GM21786 (cell line): ENCODE measurements at regions not wholly inside any gene's neighbourhood (a gene's known extent, or its start where the extent isn't known, plus 50 kb on each side); places are given as distances from the start of the nearest gene placed in this dataset.
"Not testable (repeated sequence)": the region's sequence is repeated elsewhere in the genome, so short reads cannot be mapped to it uniquely, and the experiment has no call there.

Experiments used
- ATAC-seq: cut with Tn5 transposase; IDR thresholded peaks from one replicate; pipeline ENCODE4 v1.9.1; 2021; ENCODE audit not compliant: unreplicated experiment

DNA sequence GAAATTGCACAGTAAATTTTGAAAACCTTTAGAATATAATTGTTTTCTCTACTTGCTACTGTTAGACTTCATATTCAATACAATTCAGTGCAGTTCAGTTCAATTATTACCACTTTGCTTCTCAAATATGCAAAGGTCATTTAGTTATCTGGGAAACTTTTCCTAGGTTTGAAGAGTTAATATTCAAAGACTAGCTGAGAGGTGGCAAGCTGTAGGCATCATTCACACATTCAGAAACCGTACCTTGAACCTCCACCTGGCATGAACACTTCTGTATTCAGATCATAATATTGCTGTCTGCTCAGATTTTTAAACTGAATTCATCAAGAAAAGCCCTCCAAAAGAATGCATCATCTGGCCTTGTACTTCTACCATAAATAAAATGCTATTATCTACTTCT, 162.1 kb upstream of the PCSK5 start:
- no peak for ATAC-seq

DNA sequence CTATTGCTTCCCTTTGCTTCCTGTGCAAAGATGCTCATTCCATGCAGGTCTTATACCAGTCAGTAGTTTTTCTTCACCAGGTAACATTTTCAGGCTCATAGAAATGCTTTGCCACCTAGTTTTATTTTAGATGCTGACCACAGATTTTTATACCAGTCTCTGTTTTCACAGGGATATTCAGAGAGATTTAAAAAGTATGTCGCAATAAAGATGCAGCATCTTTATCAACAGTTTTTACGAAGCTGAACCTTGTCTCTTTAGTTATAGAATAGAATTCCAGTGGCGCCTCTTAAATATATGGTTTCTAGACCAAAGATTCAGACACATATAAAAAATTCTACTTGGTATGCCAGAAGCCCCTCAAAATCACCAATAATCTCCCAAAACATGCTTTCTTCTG, 155.7 kb upstream of the PCSK5 start:
- no peak for ATAC-seq

DNA sequence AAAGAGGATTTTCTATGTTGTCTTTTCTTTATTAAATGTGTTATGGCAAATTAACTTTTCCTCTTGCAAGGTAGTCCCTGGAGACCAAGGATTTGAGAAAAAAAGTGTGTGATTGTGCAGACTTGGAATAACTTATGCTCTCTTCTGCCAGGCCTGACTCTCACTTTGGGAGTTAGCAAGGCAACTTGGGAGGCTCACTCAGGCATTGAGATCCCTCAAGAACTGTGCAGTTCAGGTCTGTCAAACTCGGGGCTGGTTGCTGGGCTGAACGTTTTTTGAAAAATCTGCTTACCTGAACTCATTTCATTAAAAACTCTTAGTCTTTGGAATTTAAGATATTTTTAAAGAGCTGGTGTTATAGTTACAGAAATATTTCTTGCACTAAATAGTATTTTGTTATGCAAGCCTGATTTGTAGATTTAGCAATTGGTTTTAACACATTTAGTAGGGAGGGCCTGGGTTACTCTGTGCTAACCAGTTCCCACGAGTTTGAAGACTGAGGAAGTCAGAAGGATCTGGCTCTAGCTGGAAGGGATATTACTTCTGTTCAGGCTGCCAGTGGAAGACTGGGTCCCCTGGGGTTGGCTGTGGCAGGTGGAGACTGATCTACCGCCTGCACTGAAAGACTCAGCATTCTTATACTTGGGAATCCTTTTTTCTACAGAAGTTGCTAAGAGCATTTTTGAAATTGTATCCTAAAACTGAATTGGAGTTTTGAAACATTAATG, 150.4 kb upstream of the PCSK5 start:
- no peak for ATAC-seq

DNA sequence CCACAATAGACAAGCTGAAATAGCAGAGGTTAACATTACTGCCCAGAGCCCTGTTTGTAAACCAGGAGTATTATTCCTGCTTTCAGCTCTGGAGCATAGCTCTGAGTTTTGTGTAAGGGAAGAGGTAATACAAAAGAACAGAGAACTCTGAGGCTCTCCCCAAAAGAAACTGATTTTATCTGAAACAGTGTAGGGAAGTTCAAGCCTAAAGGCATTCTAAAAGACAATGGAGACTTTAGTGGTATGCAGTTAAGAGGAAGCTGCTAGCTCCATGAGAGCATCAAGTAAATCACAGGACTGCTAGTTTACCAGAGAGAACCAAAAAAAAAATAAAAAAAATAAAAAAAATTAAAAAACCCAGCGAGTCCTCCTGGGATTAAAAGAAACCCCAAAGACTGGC, 146.6 kb upstream of the PCSK5 start:
- ATAC-seq, result no peak

DNA sequence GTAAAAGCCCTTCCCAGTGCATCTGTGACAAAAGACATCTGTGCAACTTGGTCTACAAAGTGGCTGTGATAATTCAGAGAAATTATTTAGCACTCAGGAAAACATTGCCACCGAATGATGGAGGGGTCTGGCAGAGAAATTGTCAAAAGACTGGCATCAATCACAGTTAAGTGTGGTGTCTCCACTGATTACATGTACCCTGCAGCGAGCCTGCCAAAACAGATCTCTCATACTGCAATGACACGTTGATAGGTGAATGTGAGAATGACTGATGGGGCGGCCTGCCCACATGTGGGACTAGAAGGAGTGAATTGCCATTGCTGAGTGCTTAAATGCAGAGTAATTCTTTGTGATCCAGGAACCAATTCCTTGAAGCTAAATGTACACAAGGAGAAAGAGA, 136.4 kb upstream of the PCSK5 start:
- no peak for ATAC-seq

DNA sequence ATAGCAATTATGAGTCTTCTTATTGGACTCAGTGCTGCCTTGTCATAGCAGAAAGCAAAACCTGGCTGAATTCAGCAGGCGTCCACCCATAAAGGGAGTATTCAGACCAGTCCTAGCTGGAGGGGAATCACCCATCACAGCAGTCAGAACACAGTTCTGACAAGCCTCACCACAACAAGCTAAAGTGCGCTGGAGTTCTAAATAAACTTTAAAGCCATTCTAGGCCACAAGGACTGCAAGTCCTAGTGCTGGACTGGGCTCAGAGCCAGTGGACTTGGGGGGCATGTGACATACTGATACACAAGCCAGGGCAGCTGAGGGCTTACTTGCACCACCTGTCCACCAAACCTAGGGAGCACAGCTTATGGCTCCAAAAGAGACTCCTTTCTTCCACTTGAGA, 115.3 kb upstream of the PCSK5 start:
- no peak for ATAC-seq

DNA sequence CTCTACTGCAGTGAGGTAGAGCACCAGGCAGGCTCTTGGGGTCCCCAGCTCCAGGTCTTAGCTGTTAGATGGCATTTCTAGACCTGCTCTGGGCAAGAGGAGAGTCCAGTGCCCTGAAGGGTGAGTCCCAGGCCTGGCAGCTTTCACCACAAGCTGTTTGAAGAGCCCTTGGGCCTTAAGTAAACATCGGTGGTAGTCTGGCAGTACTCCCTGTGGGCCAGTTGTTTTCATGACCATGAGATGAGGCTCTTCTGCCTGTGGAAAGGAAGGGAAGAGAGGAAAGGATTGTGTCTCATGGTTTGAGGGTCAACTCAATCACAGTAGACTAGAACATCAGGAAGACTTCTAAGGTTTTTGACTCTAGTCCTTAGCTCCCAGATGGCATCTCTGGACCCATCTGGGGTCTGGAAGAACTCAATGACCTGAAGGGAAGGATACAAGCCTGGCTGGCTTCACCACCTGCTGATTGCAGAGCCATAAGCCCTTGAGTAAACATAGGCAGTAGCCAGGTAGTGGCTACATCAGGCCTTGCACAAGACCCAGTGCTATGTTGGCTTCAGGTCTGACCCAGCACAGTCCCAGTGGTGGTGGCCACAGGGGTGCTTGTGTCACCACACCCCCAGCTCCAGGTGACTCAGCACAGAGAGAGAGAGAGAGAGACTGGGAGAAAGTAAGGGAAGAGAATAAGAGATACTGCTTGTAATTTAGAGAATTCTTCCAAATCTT, 114.3 kb upstream of the PCSK5 start:
- no peak for ATAC-seq

DNA sequence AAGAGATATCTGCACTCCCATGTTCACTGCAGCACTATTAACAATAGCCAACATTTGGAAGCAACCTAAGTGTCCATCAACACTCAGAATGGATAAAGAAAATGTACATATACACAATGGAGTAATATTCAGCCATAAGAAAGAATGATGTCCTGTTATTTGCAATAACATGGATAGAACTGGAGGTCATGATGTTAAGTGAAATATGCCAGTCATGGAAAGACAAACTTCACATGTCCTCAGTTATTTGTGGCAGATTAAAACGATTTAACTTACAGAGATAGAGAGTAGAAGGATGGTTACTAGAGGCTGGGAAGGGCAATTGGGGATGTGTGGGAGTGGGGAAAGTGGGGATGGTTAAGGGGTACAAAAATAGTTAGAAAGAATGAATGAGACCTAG, 110.3 kb upstream of the PCSK5 start:
- no peak for ATAC-seq

DNA sequence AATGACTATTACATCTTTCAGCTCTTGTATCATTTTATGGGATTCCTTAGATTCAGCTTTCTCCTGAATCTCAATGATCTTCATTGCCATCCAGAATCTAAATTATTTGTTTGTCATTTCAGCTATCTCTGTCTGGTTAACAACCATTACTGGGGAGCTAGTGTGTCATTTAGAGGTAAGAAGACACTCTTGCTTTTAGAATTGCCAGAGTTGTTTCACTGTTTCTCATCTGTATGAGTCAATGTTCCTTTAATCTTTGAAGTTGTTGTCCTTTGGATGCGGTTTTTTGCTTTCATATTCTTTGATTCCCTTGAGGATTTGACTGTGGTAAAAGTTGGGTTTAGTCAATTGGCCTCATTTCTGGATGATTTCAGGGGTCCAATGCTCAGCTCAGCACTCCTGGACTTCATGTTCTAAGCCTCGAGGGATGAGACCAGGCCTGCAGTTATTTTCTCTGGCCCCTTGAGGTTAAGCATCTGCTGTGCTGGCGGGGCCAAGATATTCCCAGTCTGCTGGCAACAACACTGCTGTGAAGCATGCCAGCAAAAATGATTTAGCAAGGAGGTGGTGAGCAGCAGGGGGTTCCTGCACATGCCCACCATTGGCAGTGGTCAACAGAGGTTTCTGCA, 102.4 kb upstream of the PCSK5 start:
- no peak for ATAC-seq

DNA sequence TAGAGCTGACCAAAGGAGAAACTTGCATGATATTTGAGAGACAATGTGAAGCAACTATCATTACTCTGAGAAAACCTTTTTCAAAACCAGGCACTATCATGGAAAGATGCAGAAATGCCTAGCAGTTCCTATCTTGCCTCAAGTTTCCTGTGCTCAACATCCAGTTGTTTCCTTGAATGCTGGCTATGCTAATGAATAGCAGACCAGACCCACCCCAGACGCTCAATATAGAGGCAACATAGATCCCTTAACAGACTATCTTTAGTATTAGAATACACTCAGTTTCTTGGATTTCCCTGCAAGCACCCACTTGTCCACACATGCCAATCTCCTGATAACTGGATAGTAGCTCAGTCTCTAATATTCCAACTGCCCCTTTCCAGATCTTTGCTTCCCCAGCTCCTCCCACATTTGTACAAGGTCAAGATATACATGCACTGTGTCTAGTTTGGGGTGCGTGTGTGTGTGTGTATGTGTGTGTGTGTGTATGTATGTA, 93.3 kb upstream of the PCSK5 start:
- ATAC-seq, result no peak

DNA sequence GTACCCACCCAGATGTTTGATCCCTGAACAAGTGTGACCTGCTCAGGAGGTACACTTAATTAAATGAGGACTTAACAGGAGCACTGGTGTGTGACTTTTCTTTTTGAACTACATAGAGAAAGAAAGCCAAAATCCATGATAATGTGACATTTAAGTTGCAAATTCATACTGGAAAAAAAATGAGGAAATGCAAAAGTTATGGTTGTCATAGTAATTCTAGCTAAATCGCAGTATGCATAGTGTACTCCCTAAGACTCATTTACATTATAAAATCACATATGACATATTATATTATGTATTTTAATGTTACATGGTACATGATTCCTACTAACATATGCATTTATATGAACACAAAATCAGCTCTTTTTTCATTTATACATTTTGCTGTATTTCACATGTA, 92.0 kb upstream of the PCSK5 start:
- ATAC-seq, result no peak

DNA sequence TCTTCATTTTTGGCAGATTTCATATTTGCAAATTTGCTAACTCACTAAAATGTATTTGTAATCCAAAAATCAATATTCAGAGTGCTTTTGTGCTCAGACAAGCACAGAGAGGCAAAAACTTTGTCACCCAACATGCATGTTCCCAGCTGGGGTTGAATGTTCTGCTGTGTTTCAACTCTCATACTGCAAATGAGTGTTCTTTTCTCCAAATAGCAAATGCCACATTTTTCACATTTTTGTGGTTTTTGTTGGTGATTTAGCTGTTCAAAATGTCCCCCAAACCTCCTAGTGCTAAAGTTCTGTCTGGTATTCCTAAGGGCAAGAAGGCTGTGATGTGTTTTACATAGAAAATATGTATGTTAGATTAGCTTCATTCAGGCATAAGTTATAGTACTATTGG, 87.3 kb upstream of the PCSK5 start:
- no peak for ATAC-seq

DNA sequence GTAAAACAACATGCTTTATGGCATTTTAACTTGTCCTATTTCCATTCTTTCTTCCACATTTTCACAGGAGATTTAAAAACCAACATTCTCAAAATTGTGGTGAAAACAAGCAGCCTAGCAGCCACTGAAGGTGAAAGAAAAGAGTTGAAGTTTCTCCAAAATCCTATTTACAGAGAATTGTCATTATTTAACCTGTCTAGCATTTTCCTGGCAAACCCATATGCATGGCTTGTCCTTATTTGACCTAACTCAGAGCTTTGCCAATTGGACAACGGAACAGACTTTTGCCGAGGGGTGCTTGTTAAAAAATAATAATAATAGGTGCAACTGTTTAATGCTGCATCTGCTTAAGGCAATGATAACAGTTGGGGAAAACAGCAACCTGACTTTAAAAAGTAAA, 80.4 kb upstream of the PCSK5 start:
- ATAC-seq, result no peak

DNA sequence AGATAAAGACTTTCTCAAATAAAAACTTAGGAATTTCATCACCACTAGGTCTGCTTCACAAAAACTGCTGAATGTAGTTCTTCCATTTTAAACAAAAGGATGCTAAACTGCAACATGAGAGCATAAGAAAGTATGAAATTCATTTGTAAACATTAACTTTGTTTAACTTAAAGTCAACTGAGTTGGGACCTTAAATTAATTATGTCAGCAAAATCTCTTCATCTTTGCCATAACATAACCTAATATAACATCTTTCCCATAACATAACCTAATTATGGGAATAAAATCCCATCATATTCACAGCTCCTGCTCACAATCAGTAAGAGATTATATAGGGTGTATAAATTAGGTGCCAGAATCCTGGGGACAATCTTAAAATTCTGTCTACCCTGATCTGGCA, 78.8 kb upstream of the PCSK5 start:
- ATAC-seq, result no peak

DNA sequence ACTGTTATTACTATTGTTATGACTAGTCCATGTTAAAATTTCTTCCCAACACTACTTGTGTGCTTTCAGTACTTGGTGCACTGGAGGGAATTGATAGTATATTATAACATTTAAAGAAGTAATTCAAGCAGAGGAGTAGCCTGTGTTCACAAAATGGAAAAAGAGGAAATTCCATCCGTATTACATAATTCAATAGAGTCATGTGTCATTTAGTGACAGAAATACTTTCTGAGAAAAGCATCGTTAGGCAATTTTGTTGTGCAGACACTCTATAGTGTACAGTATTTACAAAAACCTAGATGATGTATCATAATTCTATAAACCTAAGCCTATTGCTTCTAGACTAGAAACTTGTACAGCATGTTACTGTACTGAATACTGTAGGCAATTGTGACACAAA, 78.3 kb upstream of the PCSK5 start:
- ATAC-seq, result no peak

DNA sequence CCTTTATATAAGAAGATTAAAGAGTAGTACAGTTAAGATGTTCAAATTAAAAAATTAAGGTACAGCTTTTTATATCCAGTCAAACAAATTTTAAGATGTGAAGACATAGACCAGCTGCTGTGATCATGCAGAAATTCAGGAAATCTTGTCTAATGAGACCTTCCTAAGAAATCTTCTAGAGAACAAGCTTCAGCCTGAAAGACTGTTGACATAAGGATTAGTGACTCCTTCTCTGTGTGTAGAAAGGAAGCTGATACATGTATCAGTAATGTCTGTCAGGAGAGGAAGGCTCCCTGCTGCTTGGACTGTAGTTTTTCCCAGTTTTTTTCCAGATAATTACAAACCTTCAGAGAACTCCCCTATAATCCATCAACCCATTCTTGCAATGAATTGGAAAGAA, 75.8 kb upstream of the PCSK5 start:
- no peak for ATAC-seq

DNA sequence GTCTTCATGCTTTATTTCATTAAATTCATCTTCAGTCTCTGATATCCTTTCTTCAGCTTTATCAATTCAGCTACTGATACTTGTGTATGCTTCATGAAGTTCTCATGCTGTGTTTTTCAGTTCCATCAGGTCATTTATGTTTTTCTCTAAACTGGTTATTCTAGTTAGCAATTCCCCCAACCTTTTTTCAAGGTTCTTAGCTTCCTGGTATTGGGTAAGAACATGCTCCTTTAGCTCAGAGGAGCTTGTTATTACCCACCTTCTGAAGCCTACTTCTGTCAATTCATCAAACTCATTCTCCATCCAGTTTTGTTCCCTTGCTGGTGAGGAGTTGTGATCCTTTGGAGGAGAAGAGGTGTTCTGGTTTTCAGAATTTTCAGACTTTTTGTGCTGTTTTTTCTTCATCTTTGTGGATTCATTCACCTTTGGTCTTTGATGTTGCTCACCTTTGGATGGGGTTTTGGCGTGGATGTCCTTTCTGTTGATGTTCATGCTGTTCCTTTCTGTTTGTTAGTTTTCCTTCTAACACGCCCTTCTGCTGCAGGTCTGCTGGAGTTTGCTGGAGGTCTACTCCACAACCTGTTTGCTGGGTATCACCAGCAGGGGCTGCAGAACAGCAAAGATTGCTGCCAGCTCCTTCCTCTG, 69.9 kb upstream of the PCSK5 start:
- not testable (repeated sequence) for ATAC-seq

DNA sequence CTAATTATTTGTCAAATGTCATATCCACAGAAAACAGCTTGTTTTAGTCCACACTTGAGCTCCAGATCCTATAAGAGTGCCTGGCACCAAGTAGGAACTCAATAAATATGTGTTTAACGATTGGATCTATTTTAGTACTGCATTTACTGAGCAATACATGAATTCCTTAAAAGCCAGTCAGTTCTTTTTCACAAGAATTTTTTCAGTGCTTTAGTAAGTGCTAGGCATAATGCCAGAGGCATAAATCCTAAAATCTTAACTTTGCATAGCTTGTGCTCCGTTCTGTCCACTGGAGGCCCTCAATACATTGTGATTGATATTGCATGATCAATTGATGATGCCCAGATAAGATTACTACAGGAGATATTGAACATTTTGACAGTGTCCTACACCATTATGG, 67.3 kb upstream of the PCSK5 start:
- no peak for ATAC-seq

DNA sequence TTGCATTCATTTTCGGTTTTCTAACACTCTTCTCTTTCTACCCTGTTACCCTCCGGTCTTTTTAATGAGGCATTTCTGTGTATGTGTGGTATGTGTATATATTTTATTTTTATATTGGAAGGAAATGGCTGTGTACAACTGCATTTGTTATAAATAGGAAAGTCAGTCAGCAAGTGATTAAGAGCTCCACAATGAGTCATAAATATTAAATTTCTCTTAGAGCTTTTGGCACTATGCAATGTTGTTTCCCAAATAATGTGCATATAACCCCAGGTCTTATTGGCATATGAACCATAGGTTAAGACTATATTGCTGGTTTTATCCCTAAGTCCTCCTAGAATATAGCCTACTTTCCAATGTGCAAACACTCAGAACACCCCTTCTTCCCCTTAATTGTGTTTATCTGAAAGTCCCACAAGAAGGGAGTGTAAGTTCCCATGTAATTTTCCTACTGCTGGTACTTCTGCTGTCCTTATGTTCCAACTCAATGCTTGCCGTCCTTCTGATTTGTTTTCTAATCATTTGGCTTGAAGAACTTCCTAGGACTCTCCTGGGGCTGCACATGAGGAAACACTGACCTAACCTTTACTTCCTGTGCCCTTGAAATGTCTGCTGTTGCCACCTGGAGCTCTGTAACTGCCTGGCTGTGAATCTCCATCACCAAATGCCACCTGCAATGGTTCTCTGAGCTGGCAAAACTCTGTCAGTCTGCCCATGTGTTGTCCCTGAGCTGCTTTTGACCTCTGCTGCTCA, 65.5 kb upstream of the PCSK5 start:
- no peak for ATAC-seq

DNA sequence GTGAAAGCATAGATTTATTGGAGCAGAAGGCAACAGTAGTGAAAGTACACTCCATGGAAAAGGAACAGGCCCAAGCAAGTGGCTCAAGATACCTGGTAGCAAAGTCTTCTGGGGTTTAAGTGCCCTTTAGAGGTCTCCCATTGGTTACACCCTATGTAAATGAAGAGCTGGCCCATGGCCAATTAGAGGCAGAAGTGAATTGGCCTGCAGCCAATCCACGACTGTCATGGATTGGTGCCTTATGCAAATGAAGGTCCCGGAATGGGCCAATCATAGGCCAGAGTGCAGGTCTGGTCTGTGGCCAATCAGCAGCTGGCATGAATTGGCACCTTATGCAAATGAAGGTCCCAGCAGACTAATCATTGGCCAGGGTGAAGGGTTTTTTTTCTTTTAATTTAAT, 64.2 kb upstream of the PCSK5 start:
- no peak for ATAC-seq

DNA sequence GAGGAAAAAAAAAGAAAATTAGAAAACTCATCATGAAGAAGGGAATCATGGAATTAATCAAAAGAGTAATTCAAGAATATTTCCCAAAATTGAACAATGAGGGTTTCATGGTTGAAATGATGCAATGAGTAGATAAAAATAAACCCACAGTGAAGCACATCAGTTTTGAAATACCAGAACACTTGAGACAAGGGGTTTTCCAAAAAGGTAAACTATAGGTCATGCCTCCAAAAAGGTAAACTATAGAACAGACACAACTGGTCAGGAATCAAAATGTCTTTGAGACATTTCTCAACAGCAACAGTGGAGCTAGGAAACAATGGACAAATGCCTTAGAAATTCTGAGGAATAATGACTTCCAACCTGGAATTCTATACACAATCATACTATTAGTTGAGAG, 60.2 kb upstream of the PCSK5 start:
- ATAC-seq, result no peak
